Activated CD4-positive, alpha-beta memory T cell treated with anti-CD3 and anti-CD28 coated beads, Interleukin-2, amount 10 ng/mL, durations not matched to agents 7 days and 5 days (primary cell): ENCODE measurements at regions not wholly inside any gene's neighbourhood (a gene's known extent, or its start where the extent isn't known, plus 50 kb on each side); places are given as distances from the start of the nearest gene placed in this dataset.
"Not testable (repeated sequence)": the region's sequence is repeated elsewhere in the genome, so short reads cannot be mapped to it uniquely, and the experiment has no call there.

Experiments used
- CTCF ChIA-PET: fragments of 350-600 bp; sonication (Branson Sonifier 250); formaldehyde crosslinking; loops from one replicate; lab custom pipeline; 2021; ENCODE audit warnings: antibody characterized with exemption, inconsistent platforms; lab: Charles Lee
- POLR2A ChIA-PET: fragments of 350-600 bp; sonication (Branson Sonifier 250); formaldehyde crosslinking; loops from one replicate; lab custom pipeline; 2021; ENCODE audit warnings: antibody characterized with exemption; lab: Charles Lee
- DNase-seq: peaks from one replicate; pipeline ENCODE4 v3.0.0-alpha.2; 2020
- H3K27ac Mint-ChIP-seq: one replicate; pipeline ENCODE4 v1.8.0; 2021; ENCODE audit warnings: mild to moderate bottlenecking, mixed read lengths
- H3K27me3 Mint-ChIP-seq: one replicate; pipeline ENCODE4 v1.8.0; 2021; ENCODE audit warnings: mixed read lengths
- H3K36me3 Mint-ChIP-seq: one replicate; pipeline ENCODE4 v1.8.0; 2021; ENCODE audit warnings: low read depth, mixed read lengths
- H3K4me1 Mint-ChIP-seq: one replicate; pipeline ENCODE4 v1.8.0; 2021; ENCODE audit warnings: mixed read lengths
- H3K4me3 Mint-ChIP-seq: one replicate; pipeline ENCODE4 v1.8.0; 2021; ENCODE audit warnings: mild to moderate bottlenecking, mixed read lengths
- H3K9me3 Mint-ChIP-seq: one replicate; pipeline ENCODE4 v1.8.0; 2021; ENCODE audit warnings: mixed read lengths

- Mint-ChIP-seq H3K4me3 (no peak overlapping the region), H3K4me1 (no peaks in the 10 kb centered on the region), H3K9me3 (no peaks in the 10 kb centered on the region), H3K36me3 (no peaks in the 10 kb centered on the region), H3K27me3 (no peaks in the 10 kb centered on the region), H3K27ac (no peak overlapping the region)
- POLR2A ChIA-PET: no interaction called here
- CTCF ChIA-PET: no interaction called here
- DNase-seq: no peak
Measured at GRCh38 chr7:407721-408539, 111.7 kb downstream of the PDGFA start.

- Mint-ChIP-seq H3K27me3 (no peaks in the 10 kb centered on the region), H3K36me3 (no peaks in the 10 kb centered on the region), H3K27ac (no peak overlapping the region), H3K4me3 (no peak overlapping the region), H3K9me3 (no peaks in the 10 kb centered on the region), H3K4me1 (no peaks in the 10 kb centered on the region)
- ChIA-PET POLR2A (no interaction called here), CTCF (no interaction called here)
- no peak for DNase-seq
Measured at GRCh38 chr7:408751-409311, 110.8 kb downstream of the PDGFA start.

- Mint-ChIP-seq H3K27me3 (no peaks in the 10 kb centered on the region), H3K27ac (no peak overlapping the region), H3K4me1 (no peaks in the 10 kb centered on the region), H3K4me3 (no peak overlapping the region), H3K36me3 (no peaks in the 10 kb centered on the region), H3K9me3 (no peaks in the 10 kb centered on the region)
- CTCF ChIA-PET: no interaction called here
- no peak for DNase-seq
- POLR2A ChIA-PET: no interaction called here
Measured at GRCh38 chr7:409339-410281, 110.0 kb downstream of the PDGFA start.

- POLR2A ChIA-PET: no interaction called here
- H3K27me3 Mint-ChIP-seq: no peaks in the 10 kb centered on the region
- DNase-seq: no peak
Measured at GRCh38 chr7:410395-410910, 109.2 kb downstream of the PDGFA start.

GRCh38 chr7:411116-411515 lies 108.5 kb downstream of the PDGFA start:
- H3K4me1 Mint-ChIP-seq, H3K36me3 Mint-ChIP-seq, DNase-seq, POLR2A ChIA-PET, CTCF ChIA-PET, H3K4me3 Mint-ChIP-seq, H3K27me3 Mint-ChIP-seq, H3K9me3 Mint-ChIP-seq, H3K27ac Mint-ChIP-seq: not testable (repeated sequence)

More at GRCh38 chr7:410395-410910, 109.2 kb downstream of the PDGFA start:
- H3K27ac Mint-ChIP-seq: no peak overlapping the region
- H3K4me3 Mint-ChIP-seq: no peak overlapping the region
- H3K4me1 Mint-ChIP-seq: no peaks in the 10 kb centered on the region
- H3K36me3 Mint-ChIP-seq: no peaks in the 10 kb centered on the region
- H3K9me3 Mint-ChIP-seq: no peaks in the 10 kb centered on the region
- CTCF ChIA-PET: no interaction called here

GRCh38 chr7:411677-412312 lies 107.9 kb downstream of the PDGFA start:
- Mint-ChIP-seq H3K27me3 (no peaks in the 10 kb centered on the region), H3K36me3 (no peaks in the 10 kb centered on the region), H3K9me3 (no peaks in the 10 kb centered on the region), H3K27ac (no peak overlapping the region), H3K4me1 (no peaks in the 10 kb centered on the region), H3K4me3 (no peak overlapping the region)
- CTCF ChIA-PET: no interaction called here
- no peak for DNase-seq
- POLR2A ChIA-PET: no interaction called here

GRCh38 chr7:412313-412710 lies 107.3 kb downstream of the PDGFA start:
- no peaks in the 10 kb centered on the region for H3K36me3 Mint-ChIP-seq
- H3K27me3 Mint-ChIP-seq: no peaks in the 10 kb centered on the region
- ChIA-PET POLR2A (no interaction called here), CTCF (no interaction called here)
- H3K9me3 Mint-ChIP-seq: no peaks in the 10 kb centered on the region
- no peak for DNase-seq
- H3K27ac Mint-ChIP-seq: no peak overlapping the region
- no peak overlapping the region for H3K4me3 Mint-ChIP-seq
- no peaks in the 10 kb centered on the region for H3K4me1 Mint-ChIP-seq

- ChIA-PET POLR2A (no interaction called here), CTCF (no interaction called here)
- Mint-ChIP-seq H3K4me1 (no peaks in the 10 kb centered on the region), H3K36me3 (no peaks in the 10 kb centered on the region), H3K27ac (no peak overlapping the region), H3K27me3 (no peaks in the 10 kb centered on the region), H3K9me3 (peaks cover 2% of the 10 kb centered on the region), H3K4me3 (no peak overlapping the region)
- no peak for DNase-seq
Measured at GRCh38 chr7:414681-415560, 104.7 kb downstream of the PDGFA start.

GRCh38 chr7:415646-416525 lies 103.8 kb downstream of the PDGFA start:
- Mint-ChIP-seq H3K27me3 (no peaks in the 10 kb centered on the region), H3K4me1 (no peaks in the 10 kb centered on the region), H3K36me3 (no peaks in the 10 kb centered on the region), H3K4me3 (no peak overlapping the region), H3K27ac (no peak overlapping the region), H3K9me3 (peaks cover 2% of the 10 kb centered on the region)
- ChIA-PET POLR2A (no interaction called here), CTCF (no interaction called here)
- DNase-seq: no peak

- H3K4me1 Mint-ChIP-seq: no peaks in the 10 kb centered on the region
- DNase-seq: no peak
- H3K27me3 Mint-ChIP-seq: no peaks in the 10 kb centered on the region
- H3K9me3 Mint-ChIP-seq: peaks cover 2% of the 10 kb centered on the region
- POLR2A ChIA-PET: no interaction called here
- no peak overlapping the region for H3K4me3 Mint-ChIP-seq
- CTCF ChIA-PET: no interaction called here
- no peaks in the 10 kb centered on the region for H3K36me3 Mint-ChIP-seq
- no peak overlapping the region for H3K27ac Mint-ChIP-seq
Measured at GRCh38 chr7:416761-417624, 102.7 kb downstream of the PDGFA start.

- Mint-ChIP-seq H3K27ac (no peak overlapping the region), H3K27me3 (no peaks in the 10 kb centered on the region), H3K9me3 (peaks cover 2% of the 10 kb centered on the region), H3K4me3 (no peak overlapping the region), H3K36me3 (no peaks in the 10 kb centered on the region), H3K4me1 (no peaks in the 10 kb centered on the region)
- ChIA-PET POLR2A (no interaction called here), CTCF (no interaction called here)
- no peak for DNase-seq
Measured at GRCh38 chr7:417625-417889, 102.1 kb downstream of the PDGFA start.
